ENCODE measurements at regions not wholly inside any gene's neighbourhood (a gene's known extent, or its start where the extent isn't known, plus 50 kb on each side); places are given as distances from the start of the nearest gene placed in this dataset.
"Not testable (repeated sequence)": the region's sequence is repeated elsewhere in the genome, so short reads cannot be mapped to it uniquely, and the experiment has no call there.

GRCh38 chr10:106023329-106023728, 1141.2 kb downstream of the SORCS1 start:
- Histone ChIP-seq H3K9me3 (no peaks in the 10 kb centered on the region), H3K27ac (no peak overlapping the region), H3K27me3 (no peaks in the 10 kb centered on the region), H3K36me3 (no peaks in the 10 kb centered on the region), H3K4me3 (no peak overlapping the region), H3K4me1 (no peaks in the 10 kb centered on the region)
- no peak for TF ChIP-seq CTCF (IDR thresholded peaks at IDR 0.05)
- intact Hi-C loops (cut with DNase I; ENCODE audit: low total_unique reads) = no loop called here
- no peak for DNase-seq

DNA sequence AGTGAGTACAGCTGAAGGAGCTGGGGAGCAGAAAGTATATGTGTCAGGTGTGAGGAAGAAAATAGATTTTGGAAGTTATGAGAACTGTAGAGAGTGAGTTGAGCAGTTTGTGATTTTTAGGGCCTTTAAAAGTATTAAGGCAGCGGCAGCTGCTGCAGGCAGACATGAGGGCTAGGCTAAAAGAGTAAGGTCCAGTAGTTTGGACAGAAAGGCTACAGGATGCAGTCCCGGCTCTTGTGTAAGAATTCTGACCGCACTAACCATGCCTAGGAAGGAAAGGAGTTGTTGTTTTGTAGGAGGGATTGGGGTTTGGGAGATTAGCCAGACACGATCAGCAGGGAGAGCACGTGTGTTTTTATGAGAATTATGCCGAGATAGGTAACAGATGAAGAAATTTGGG, 1144.9 kb downstream of the SORCS1 start:
- H3K27me3 ChIP-seq; H3K4me3 ChIP-seq; H3K4me1 ChIP-seq; H3K27ac ChIP-seq; intact Hi-C loops (cut with DNase I; ENCODE audit: low total_unique reads); H3K36me3 ChIP-seq; DNase-seq; H3K9me3 ChIP-seq: not testable (repeated sequence)

- intact Hi-C loops (cut with DNase I; ENCODE audit: low total_unique reads) = not testable (repeated sequence)
Measured at GRCh38 chr10:106015369-106016199, 1148.9 kb downstream of the SORCS1 start.

DNA sequence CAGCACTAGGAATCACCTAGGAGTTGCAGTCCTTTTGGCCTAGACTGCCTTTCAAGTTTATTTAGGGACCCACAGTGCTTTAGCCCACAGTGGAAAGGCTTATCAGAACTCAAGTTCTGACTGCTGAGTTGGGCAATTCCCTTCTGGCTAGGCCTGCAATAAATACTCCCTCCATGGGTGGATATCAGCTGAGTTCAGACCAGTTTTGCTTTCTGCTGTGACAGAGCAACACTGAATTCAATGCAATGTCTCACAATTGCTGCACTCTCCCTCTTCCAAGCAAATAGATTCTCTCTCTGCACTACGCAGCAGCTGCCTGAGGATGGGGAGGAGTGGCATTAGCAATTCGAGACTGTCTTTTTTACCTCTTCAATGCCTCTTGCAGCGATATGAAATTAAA, 1153.3 kb downstream of the SORCS1 start:
- H3K4me3 ChIP-seq = no peak overlapping the region
- DNase-seq = no peak
- H3K27me3 ChIP-seq = no peaks in the 10 kb centered on the region
- intact Hi-C loops (cut with DNase I; ENCODE audit: low total_unique reads) = no loop called here
- H3K9me3 ChIP-seq = peaks cover 0 to 6% (median 0%) of the 10 kb centered on the region in 3 donors
- no peaks in the 10 kb centered on the region for H3K4me1 ChIP-seq
- H3K36me3 ChIP-seq = no peaks in the 10 kb centered on the region
- no peak overlapping the region for H3K27ac ChIP-seq
- no peak for TF ChIP-seq CTCF (IDR thresholded peaks at IDR 0.05)

More at GRCh38 chr10:106015369-106016199, 1148.9 kb downstream of the SORCS1 start:
- not testable (repeated sequence) for H3K36me3 ChIP-seq, H3K27me3 ChIP-seq, H3K9me3 ChIP-seq, H3K27ac ChIP-seq, H3K4me1 ChIP-seq, H3K4me3 ChIP-seq, DNase-seq

DNA sequence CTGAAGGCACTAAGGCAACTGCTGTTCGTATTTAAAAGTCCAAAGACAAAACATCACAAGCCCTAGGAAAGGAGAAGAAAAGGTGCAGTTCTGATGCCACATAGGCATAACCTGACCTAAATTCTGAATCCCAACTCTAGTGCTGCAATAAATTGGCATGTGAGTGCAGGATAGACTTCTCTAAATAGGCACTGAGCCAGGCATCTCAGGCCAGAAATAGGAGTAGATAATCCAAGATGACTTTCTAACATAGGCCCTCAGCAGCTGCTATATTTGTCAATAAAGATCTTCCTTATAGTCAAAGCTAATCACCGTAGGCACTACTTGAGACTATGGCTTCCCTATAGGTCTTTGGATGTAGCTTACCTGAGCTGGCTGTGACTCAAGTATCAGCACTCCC, 1163.8 kb downstream of the SORCS1 start:
- Histone ChIP-seq H3K27ac (no peak overlapping the region), H3K4me1 (no peaks in the 10 kb centered on the region), H3K4me3 (no peak overlapping the region), H3K9me3 (no peaks in the 10 kb centered on the region), H3K27me3 (no peaks in the 10 kb centered on the region), H3K36me3 (no peaks in the 10 kb centered on the region)
- TF ChIP-seq CTCF (IDR thresholded peaks at IDR 0.05) = no peak
- intact Hi-C loops (cut with DNase I; ENCODE audit: low total_unique reads) = no loop called here
- no peak for DNase-seq

- H3K36me3 ChIP-seq = no peaks in the 10 kb centered on the region
- H3K27ac ChIP-seq = no peak overlapping the region
- H3K27me3 ChIP-seq = no peaks in the 10 kb centered on the region
- H3K4me3 ChIP-seq = no peak overlapping the region
- DNase-seq = no peak
- no peak for TF ChIP-seq CTCF (IDR thresholded peaks at IDR 0.05)
- H3K9me3 ChIP-seq = peaks cover 0 to 5% (median 0%) of the 10 kb centered on the region in 3 donors
- intact Hi-C loops (cut with DNase I; ENCODE audit: low total_unique reads) = no loop called here
- H3K4me1 ChIP-seq = no peaks in the 10 kb centered on the region
Measured at GRCh38 chr10:105993609-105994008, 1170.9 kb downstream of the SORCS1 start.

Data from tibial artery (tissue), 4 donors.